Upper lobe of right lung (tissue), 1 donor: ENCODE measurements at regions not wholly inside any gene's neighbourhood (a gene's known extent, or its start where the extent isn't known, plus 50 kb on each side); places are given as distances from the start of the nearest gene placed in this dataset.

Experiments used
- ATAC-seq: fragments of 200-7000 bp; cut with Tn5 transposase; one replicate; pipeline ENCODE4 v1.9.1; 2020; ENCODE audit warnings: mild to moderate bottlenecking, moderate library complexity
- DNase-seq: peaks from one replicate; pipeline ENCODE4 v3.0.0-alpha.2; 2020
- H3K27ac ChIP-seq: fragments of 200-600 bp; one replicate; pipeline ENCODE4 v1.8.0; 2022
- H3K27me3 ChIP-seq: fragments of 200-600 bp; one replicate; pipeline ENCODE4 v1.8.0; 2022; ENCODE audit warnings: mild to moderate bottlenecking
- H3K36me3 ChIP-seq: fragments of 200-600 bp; one replicate; pipeline ENCODE4 v1.8.0; 2022
- H3K4me1 ChIP-seq: fragments of 200-600 bp; one replicate; pipeline ENCODE4 v1.8.0; 2022
- H3K4me3 ChIP-seq: fragments of 200-600 bp; one replicate; pipeline ENCODE4 v1.8.0; 2022; ENCODE audit warnings: mild to moderate bottlenecking
- H3K9me3 ChIP-seq: fragments of 200-600 bp; one replicate; pipeline ENCODE4 v1.8.0; 2022
- intact Hi-C: fragments of 100-400 bp; cut with DNase I; formaldehyde crosslinking; loops from one replicate; pipeline ENCODE4 v1.11.0; 2022
- TF ChIP-seq, protein P1 (sequence below): fragments of 200-600 bp; IDR thresholded peaks from one replicate; pipeline ENCODE4 v1.8.0; 2022; ENCODE audit warnings: antibody characterized with exemption
- donor health status: DM: no; HTN: yes; CAD: no; lungs with severe emphysema.

DNA sequence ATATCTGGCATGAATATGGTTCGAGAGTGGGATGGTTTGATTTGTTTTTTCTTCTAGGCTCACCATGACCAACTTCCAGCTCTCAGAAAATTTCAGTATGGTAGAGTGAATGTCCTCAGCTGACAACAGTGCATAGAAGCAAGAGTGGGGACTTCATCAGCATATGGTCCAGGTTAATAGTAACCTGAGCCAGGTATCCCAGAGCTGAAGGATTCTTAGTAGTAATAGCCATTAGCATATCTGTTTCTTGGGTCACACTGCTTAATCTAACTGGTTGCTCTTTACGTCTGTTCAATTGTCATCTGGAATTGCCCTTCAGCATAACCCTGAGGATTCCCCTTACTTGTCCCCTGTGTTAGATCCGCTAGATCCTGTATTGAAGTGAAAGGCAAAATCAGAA is 151.8 kb downstream of the GMNC start:
- ATAC-seq (no peak), DNase-seq (no peak)
- no peaks in the 10 kb centered on the region for H3K27me3 ChIP-seq
- H3K9me3 ChIP-seq, result no peaks in the 10 kb centered on the region
- H3K4me1 ChIP-seq, result no peaks in the 10 kb centered on the region
- H3K36me3 ChIP-seq, result no peaks in the 10 kb centered on the region
- TF ChIP-seq, protein P1, sequence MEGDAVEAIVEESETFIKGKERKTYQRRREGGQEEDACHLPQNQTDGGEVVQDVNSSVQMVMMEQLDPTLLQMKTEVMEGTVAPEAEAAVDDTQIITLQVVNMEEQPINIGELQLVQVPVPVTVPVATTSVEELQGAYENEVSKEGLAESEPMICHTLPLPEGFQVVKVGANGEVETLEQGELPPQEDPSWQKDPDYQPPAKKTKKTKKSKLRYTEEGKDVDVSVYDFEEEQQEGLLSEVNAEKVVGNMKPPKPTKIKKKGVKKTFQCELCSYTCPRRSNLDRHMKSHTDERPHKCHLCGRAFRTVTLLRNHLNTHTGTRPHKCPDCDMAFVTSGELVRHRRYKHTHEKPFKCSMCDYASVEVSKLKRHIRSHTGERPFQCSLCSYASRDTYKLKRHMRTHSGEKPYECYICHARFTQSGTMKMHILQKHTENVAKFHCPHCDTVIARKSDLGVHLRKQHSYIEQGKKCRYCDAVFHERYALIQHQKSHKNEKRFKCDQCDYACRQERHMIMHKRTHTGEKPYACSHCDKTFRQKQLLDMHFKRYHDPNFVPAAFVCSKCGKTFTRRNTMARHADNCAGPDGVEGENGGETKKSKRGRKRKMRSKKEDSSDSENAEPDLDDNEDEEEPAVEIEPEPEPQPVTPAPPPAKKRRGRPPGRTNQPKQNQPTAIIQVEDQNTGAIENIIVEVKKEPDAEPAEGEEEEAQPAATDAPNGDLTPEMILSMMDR, result no peak
- intact Hi-C loops, result no loop called here
- no peak overlapping the region for H3K27ac ChIP-seq
- H3K4me3 ChIP-seq, result no peak overlapping the region

DNA sequence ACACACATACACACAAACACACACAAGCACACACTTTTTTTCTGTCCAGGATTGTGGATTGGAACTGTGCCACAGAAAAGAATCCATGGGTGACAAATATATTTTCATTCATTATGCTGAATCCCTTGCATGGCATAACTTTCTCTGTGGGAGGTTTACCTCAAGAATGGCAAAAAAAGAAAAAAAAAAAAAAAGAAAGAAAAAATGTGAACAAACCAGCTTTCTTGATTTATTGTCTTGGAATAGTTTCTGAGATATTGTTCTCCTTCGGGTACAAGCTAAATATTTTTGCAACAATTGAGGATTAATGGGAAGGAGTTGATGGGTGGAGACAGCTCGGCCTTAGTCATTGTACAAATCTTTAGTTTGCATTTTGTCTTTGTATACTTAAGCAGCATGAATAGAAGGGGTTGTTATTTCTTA is 153.1 kb downstream of the GMNC start:
- no peaks in the 10 kb centered on the region for H3K9me3 ChIP-seq
- TF ChIP-seq, protein P1, result no peak

More for the DNA sequence above, 153.1 kb downstream of the GMNC start:
- DNase-seq, result no peak
- intact Hi-C loops, result no loop called here
- H3K27me3 ChIP-seq, result no peaks in the 10 kb centered on the region
- no peaks in the 10 kb centered on the region for H3K36me3 ChIP-seq
- H3K27ac ChIP-seq, result no peak overlapping the region
- ATAC-seq, result no peak
- H3K4me1 ChIP-seq, result no peaks in the 10 kb centered on the region
- no peak overlapping the region for H3K4me3 ChIP-seq
